GM12872 (cell line): ENCODE measurements at regions not wholly inside any gene's neighbourhood (a gene's known extent, or its start where the extent isn't known, plus 50 kb on each side); places are given as distances from the start of the nearest gene placed in this dataset.

Experiments
- CTCF ChIP-seq: IDR thresholded peaks from 3 replicates; pipeline ENCODE4 v1.5.1; 2011; ENCODE audit warnings: low read depth, mild to moderate bottlenecking, low read length, moderate library complexity; ENCODE audit not compliant: insufficient read depth

DNA sequence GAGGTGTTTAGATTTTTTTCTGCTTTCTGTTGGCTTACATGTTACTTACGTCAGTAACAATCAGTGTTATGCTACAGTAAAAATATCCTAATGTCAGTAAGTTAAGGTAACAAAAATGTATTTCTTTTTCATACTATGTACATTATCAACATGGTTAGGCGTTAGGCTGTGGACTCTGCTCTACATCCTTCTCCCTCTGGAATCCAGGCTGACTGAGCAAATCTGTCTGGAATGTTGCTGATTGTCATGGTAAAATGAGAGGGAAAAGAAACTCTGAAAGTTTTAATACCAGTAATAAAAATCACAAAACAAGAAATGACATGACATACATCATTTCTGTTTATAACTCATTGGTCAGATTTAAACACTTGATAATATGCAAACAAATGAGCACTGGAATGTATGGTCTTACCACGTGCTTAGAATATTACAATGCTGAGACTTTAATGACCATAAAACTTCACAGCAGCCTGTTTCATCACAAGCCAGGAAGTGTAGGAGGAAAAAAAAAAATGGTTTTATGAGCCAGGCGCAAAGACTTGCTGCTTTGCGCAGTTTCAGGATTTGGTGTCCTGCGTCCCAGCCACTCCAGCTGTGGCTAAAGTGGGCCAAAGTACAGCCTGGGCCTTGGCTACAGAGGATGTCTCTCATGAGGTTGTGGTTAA is 252.4 kb downstream of the FSIP2 start:
- no peak for TF ChIP-seq CTCF

- TF ChIP-seq CTCF: no peak
Measured at GRCh38 chr2:185998562-185999070, 260.0 kb downstream of the FSIP2 start.

GRCh38 chr2:186009341-186009740 is 270.7 kb downstream of the FSIP2 start:
- TF ChIP-seq CTCF: no peak

DNA sequence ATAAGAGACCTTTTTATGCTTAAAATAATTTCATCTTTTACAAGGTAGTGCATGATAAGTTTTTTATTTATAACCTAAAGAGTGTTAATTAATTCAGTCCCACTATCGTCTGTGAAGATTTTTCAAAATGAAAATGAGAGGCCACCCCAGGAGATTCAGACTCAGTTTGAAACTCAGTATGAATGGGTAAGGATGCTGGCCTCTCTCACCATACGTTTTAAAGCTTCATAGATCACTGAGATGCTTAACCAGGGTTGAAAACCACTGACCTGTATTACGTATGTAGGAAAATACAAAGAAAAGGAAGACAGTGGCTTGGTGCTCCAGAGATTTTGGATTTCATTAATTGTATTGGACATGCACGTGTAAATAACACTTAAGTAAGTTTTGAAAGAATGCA is 278.7 kb downstream of the FSIP2 start:
- no peak for TF ChIP-seq CTCF

DNA sequence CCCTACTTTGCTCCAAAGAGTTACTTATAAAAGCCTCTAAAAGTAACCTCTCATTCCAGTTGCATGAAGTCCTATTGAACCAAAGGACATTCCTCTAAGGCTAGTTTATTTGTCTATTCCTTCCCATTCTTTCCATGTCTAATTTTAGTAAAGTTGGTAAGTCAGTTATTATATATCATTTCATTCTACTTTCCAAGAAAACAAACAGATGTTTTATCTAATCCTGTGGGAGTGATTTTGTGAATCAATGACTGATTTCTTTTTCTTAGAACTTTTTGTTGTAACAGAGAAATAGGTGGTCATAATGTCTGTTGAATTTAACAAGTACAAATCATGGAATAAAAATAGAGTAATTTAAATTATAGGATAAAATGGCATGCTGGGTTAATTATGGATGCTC is 286.3 kb downstream of the FSIP2 start:
- TF ChIP-seq CTCF: no peak

DNA sequence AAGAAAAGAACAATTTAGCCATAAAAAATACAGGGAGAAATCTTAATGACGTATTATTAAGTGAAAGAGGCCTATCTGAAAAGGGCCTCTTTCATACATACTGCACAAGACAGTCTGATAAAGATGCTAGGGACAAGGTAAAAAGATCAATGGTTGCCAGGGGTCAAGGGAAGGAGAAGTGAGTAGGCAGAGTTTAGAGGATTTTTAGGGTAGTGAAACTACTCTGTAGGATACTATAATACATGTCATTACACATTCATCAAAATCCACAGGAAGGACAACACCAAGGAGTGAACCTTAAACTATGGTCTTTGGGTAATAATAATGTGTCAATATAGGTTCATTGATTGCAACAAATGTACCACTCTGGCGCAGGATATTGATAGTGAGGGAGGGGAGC is 289.3 kb downstream of the FSIP2 start:
- TF ChIP-seq CTCF: no peak

- no peak for TF ChIP-seq CTCF
Measured at GRCh38 chr2:186031229-186031628, 292.6 kb downstream of the FSIP2 start.
